ENCODE measurements at regions not wholly inside any gene's neighbourhood (a gene's known extent, or its start where the extent isn't known, plus 50 kb on each side); places are given as distances from the start of the nearest gene placed in this dataset.

DNA sequence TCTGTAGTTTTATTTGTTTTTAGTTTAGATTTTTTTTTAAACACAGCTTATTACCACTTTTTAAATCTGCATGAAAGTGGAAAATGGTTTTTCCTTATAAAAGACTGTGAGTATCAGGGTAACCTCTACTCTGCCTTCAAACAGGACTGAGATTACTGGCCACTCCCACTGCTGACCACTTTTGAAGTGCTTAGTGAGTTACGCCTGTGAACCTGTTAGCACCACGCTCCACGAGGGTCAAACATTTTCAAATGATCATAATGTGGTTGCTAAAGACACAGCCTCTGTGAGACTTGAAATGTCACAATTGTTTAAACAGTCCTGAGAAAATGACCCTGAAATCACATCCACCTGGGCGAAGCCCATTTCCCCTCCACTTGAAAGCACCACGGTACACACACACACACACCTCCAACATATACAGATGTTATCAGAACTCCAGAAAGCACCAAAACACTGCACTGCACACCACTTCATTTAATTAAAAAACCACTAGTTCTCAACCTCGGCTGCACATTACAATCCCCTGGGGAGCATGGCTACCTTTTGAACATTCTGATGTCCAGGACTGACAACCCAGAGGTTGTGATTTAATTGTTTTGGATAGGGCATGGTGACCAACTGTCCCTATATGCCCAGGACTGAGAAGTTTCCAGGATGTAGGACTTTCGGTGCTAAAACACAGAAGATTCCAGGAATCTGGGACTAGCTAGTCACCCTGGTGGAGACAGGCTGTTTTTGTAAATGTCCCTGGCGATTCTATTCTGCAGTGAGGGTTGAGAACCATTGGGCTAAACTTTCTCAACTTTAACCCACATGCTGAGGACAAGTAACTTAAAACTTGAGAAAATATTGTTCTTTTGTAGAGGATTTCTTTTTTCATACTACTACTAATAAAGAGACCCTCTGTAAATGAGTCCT, 176.4 kb upstream of the MYLIP start:
- Histone ChIP-seq H3K27me3 (ENCODE audit: insufficient read depth, poor library complexity, severe bottlenecking) (no peaks in the 10 kb centered on the region), H3K27ac (replicated peaks) (no peak overlapping the region), H3K4me3 (replicated peaks; ENCODE audit: insufficient read depth, low read length) (no peak overlapping the region)
- no peak for DNase-seq (ENCODE audit: low read depth in 1 of 2, low spot score in 1 of 2)
- TF ChIP-seq, protein P1, sequence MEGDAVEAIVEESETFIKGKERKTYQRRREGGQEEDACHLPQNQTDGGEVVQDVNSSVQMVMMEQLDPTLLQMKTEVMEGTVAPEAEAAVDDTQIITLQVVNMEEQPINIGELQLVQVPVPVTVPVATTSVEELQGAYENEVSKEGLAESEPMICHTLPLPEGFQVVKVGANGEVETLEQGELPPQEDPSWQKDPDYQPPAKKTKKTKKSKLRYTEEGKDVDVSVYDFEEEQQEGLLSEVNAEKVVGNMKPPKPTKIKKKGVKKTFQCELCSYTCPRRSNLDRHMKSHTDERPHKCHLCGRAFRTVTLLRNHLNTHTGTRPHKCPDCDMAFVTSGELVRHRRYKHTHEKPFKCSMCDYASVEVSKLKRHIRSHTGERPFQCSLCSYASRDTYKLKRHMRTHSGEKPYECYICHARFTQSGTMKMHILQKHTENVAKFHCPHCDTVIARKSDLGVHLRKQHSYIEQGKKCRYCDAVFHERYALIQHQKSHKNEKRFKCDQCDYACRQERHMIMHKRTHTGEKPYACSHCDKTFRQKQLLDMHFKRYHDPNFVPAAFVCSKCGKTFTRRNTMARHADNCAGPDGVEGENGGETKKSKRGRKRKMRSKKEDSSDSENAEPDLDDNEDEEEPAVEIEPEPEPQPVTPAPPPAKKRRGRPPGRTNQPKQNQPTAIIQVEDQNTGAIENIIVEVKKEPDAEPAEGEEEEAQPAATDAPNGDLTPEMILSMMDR (IDR thresholded peaks at IDR 0.05; ENCODE audit: insufficient read depth, low read length), result no peak
- no peak for TF ChIP-seq POLR2AphosphoS5 (IDR thresholded peaks at IDR 0.05; ENCODE audit: low read depth)
- TF ChIP-seq SPI1 (IDR thresholded peaks at IDR 0.05; ENCODE audit: borderline replicate concordance, low read depth), result no peak
- TF ChIP-seq, protein P2, sequence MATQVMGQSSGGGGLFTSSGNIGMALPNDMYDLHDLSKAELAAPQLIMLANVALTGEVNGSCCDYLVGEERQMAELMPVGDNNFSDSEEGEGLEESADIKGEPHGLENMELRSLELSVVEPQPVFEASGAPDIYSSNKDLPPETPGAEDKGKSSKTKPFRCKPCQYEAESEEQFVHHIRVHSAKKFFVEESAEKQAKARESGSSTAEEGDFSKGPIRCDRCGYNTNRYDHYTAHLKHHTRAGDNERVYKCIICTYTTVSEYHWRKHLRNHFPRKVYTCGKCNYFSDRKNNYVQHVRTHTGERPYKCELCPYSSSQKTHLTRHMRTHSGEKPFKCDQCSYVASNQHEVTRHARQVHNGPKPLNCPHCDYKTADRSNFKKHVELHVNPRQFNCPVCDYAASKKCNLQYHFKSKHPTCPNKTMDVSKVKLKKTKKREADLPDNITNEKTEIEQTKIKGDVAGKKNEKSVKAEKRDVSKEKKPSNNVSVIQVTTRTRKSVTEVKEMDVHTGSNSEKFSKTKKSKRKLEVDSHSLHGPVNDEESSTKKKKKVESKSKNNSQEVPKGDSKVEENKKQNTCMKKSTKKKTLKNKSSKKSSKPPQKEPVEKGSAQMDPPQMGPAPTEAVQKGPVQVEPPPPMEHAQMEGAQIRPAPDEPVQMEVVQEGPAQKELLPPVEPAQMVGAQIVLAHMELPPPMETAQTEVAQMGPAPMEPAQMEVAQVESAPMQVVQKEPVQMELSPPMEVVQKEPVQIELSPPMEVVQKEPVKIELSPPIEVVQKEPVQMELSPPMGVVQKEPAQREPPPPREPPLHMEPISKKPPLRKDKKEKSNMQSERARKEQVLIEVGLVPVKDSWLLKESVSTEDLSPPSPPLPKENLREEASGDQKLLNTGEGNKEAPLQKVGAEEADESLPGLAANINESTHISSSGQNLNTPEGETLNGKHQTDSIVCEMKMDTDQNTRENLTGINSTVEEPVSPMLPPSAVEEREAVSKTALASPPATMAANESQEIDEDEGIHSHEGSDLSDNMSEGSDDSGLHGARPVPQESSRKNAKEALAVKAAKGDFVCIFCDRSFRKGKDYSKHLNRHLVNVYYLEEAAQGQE (IDR thresholded peaks at IDR 0.05; ENCODE audit: insufficient replicate concordance, low read depth), result no peak
- TF ChIP-seq GABPA (IDR thresholded peaks at IDR 0.05; ENCODE audit: low read depth), result no peak

DNA sequence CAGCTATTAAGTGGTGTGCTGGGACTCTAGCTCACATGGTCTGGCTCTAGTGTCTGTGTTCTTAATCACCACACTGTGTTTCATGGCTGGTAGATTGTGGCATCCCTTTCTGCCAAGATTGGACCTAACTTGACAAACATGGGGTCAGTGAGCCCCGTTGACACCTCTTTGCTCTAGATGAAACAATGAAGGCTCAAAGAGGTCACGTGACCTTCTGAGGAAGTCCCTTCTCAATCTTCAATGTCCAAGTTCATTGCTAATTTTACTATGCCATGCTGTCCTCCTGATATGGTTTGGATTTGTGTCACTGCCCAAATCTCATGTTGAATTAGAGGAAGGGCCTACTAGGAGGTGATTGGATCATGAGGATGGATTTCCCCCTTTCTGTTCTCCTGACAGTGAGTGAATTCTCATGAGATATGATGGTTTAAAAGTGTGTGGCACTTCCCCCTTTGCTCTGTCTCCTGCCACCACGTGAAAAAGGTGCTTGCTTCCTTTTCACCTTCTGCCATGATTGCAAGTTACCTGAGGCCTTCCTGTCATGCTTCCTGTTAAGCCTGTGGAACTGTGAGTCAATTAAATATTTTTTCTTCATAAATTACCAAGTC, 177.8 kb upstream of the MYLIP start:
- TF ChIP-seq, protein P2 (IDR thresholded peaks at IDR 0.05; ENCODE audit: insufficient replicate concordance, low read depth), result no peak
- TF ChIP-seq GABPA (IDR thresholded peaks at IDR 0.05; ENCODE audit: low read depth) (no peak), SPI1 (IDR thresholded peaks at IDR 0.05; ENCODE audit: borderline replicate concordance, low read depth) (no peak), POLR2AphosphoS5 (IDR thresholded peaks at IDR 0.05; ENCODE audit: low read depth) (no peak)
- TF ChIP-seq, protein P1 (IDR thresholded peaks at IDR 0.05; ENCODE audit: insufficient read depth, low read length), result no peak
- Histone ChIP-seq H3K4me3 (replicated peaks; ENCODE audit: insufficient read depth, low read length) (no peak overlapping the region), H3K27ac (replicated peaks) (no peak overlapping the region), H3K27me3 (ENCODE audit: insufficient read depth, poor library complexity, severe bottlenecking) (no peaks in the 10 kb centered on the region)
- no peak for DNase-seq (ENCODE audit: low read depth in 1 of 2, low spot score in 1 of 2)

DNA sequence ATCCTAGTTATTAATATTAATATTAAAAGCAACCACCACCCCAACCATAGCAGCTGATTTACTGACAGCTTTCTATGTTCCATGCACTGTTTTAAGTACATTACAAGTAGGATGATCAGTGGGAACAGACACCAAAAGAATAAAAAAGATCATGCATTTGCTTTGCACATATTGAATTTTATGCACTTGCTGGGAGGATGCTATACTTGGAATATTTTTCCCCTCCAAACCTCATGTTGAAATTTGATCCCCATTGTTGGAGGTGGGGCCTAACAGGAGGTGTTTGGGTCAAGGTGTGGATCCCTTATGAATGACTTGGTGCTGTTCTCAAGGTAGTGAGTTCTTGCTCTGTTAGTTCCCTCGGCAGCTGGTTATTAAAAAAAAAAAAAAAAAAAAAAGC, 178.9 kb upstream of the MYLIP start:
- DNase-seq (ENCODE audit: low read depth in 1 of 2, low spot score in 1 of 2), result no peak
- Histone ChIP-seq H3K27me3 (ENCODE audit: insufficient read depth, poor library complexity, severe bottlenecking) (no peaks in the 10 kb centered on the region), H3K27ac (replicated peaks) (no peak overlapping the region), H3K4me3 (replicated peaks; ENCODE audit: insufficient read depth, low read length) (no peak overlapping the region)
- TF ChIP-seq, protein P1 (IDR thresholded peaks at IDR 0.05; ENCODE audit: insufficient read depth, low read length), result no peak
- TF ChIP-seq SPI1 (IDR thresholded peaks at IDR 0.05; ENCODE audit: borderline replicate concordance, low read depth), result no peak
- TF ChIP-seq, protein P2 (IDR thresholded peaks at IDR 0.05; ENCODE audit: insufficient replicate concordance, low read depth), result no peak
- no peak for TF ChIP-seq GABPA (IDR thresholded peaks at IDR 0.05; ENCODE audit: low read depth)
- no peak for TF ChIP-seq POLR2AphosphoS5 (IDR thresholded peaks at IDR 0.05; ENCODE audit: low read depth)

Data from HL-60 (cell line).